Activated CD8-positive, alpha-beta memory T cell treated with anti-CD3 and anti-CD28 coated beads, Interleukin-2, amount 50 U/mL, for 1 hour (primary cell): ENCODE measurements at regions not wholly inside any gene's neighbourhood (a gene's known extent, or its start where the extent isn't known, plus 50 kb on each side); places are given as distances from the start of the nearest gene placed in this dataset.

ENCODE experiments used
- DNase-seq: peaks from one replicate; pipeline ENCODE4 v3.0.0-alpha.2; 2020; ENCODE audit errors: extremely low read depth

DNA sequence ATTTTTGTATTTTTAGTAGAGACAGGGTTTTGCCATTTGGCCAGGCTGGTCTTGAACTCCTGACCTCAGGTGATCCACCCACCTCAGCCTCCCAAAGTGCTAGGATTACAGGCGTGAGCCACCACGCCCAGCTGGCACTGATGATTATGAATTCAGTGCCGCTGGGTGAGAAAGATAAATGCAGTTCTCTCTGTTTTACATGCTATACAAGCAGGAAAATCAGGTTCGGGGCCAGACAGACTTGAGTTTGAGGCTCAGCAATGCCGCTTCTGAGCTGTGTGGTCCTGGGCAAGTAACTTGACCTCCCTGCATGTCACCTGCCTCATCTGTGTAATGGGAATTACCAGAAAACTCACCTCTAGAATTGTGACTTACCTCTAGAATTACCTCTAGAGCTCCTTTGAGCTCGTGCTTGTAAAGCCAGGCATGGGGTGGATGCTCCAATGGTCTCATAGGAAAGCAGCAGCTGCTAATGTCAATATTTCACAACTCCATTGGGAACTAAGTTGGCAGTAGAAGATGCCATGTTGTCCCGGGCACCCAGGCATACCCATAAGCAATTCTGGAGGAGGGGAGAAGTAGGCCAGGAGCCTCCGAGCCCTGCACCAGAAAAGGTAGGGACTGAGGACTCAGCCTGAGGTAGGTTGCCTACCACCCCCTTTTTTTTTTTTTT, 119.8 kb upstream of the SLC25A33 start:
- no peak for DNase-seq

DNA sequence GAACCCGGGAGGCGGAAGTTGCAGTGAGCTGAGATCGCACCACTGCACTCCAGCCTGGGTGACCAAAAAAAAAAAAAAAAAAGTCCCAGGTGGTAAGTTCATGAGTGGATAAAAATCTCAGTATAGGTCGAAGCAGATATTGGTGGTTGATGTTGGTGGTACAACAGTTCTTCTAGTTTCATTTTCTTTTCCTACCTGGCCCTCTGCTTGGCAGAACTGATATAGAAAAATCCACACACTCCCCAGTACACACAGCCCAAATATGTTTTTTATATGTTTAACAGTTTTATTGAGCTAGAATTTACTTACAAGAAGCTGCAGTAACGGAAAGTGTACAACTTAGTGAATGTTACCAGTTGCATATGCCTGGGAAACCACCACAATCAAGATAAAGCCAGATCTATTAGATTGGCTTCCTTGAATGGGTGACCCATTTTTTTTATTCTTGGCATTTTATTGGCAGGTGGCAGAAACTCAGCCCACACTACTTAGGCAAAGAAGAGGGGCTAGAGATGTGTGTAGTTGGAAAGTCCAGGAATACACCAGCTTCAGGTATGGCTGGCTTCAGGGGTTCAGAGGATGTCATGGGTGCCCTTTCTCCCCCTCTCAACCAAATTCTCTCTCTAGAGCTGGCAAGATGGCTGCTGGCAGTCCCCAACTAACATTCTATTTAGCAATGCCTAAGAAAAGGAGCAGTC, 118.3 kb upstream of the SLC25A33 start:
- DNase-seq = no peak

DNA sequence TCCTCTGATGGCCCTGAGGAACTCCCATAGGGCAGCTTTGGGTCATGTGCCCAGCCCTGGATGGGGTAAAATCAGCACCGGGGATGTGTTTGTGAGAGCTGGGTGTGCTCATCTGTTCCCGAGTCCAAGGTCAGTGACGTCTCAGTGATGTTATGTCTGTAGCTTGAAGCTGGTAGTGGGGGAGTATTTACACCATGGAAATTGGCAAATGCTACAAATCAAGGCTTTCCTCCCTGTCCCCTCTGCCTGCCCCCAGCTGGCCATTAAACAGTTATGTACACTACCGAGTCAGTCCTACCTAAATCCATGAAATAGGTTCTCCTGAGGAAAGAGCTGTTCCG, 117.8 kb upstream of the SLC25A33 start:
- DNase-seq = no peak

DNA sequence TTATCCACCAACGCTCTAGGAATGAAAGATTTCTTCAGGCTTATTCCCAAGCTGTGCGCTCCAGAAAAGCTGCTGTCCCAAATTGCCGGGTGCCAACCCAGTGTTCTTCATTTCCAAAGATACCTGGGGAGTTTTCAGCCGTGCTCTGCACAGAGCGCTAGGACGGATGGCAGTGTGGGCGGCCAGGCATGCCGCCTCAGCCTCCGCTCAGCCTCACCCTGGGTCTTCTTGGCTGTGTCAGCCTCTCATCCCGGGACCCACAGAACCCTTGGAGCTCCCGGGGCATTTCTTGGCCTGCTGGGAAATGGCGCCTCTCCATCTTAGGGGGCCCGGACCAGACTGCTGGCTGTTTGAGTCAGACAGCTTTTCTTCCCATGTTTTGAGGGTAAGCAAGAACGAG, 116.9 kb upstream of the SLC25A33 start:
- no peak for DNase-seq

DNA sequence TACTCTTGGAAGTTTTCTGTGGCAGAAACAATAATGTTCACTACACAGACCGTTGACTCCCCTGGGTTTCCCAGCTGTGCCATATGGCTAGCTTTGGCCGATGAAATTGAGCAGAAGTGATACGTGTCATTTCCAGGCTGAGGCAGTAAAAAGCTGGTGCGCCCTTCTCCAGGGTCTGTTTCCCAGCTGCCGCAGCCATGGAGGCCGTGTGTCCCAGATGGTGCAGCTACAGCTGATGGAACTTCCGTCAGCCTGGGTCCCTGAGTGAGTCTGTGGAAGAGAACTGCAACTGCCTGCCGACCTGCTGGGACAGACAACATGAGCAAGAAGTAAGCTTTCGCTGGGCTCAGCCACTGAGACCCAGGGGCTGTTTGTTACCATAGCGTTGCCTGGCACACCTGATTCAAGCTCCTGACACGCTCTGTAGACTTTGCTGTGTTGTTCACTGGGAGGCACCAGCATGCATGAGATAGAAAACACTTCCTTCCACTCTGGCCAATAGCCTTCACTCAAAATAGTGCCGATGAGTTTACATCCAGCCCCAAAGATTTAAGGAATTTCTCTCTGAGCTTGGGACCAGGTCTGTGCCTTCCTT, 116.3 kb upstream of the SLC25A33 start:
- DNase-seq = no peak

DNA sequence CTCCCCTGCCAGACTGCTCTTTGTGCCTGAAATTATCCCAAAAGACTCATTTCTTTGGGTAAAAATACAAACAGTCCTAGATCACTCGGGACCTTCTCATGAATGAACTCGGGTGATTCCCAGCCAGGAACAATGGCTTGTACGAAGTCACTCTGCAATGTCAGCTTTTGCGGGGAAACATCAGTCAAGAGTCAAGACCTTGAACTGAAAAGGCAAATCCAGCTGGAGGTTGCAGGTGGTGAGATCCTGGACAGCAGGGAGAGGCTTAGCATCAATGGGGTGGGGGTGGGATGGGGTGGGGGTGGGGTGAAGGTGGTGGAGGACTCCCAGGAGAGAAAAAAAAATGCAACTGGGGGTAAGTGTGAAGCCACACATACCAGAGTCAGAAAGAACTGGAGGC, 115.0 kb upstream of the SLC25A33 start:
- no peak for DNase-seq

DNA sequence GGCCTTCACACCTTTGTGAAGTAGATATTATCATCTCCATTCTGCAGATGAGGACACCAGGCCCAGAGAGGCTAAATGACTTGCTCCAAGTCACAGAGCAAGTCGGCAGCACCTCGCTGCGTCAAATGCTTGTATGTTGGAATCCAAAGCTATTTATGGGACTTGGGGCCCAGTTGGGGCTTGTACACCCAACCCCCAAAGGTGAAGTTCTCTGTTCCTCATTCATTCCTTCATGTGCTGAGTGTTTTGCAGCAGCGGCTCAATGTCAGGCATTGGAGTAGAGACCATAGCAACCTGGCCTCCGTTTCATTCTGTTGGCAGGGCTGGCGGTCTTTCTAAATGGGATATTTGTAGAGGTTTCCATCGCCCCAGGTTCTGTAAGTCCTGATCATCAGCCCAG, 113.4 kb upstream of the SLC25A33 start:
- no peak for DNase-seq

DNA sequence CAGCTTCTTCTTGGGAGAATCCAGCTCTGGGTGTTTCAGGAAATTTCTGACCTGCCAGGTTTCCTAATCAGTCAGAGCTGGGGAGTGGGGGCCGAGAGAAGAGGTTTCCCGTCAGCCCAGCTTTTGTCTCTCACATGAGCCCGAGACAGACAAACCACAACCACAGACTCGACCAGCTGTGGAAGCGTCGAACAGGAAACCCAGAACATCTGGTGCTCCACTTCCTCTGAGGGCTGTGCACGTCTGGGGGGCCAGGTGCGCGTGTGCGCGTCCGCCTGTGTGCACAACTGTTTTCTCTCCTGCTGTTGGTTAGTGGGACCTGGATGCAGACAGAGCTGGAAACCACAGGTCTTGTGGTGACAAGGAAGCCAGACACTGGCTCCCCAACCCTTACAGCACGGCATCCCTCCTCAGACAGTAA, 113.0 kb upstream of the SLC25A33 start:
- peak; percentile 68 for DNase-seq

DNA sequence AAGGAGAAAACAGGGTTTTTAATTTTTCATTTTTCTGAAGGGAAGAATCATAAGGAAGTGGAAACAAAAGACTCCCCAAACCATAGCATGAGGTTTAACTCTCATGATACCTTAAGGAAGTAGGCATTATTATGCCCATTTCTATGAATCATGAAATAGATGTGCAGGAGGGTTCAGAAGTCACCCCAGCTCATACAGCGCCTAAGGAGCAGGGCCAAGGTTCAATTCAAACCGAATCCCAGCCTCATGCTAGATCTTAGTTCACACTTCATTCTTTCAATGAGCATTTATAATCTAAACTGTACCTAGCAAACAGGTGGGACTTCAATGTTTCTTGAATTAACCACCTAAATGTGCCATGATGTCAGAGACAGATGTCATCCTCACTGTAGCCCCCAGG, 111.9 kb upstream of the SLC25A33 start:
- DNase-seq = no peak

DNA sequence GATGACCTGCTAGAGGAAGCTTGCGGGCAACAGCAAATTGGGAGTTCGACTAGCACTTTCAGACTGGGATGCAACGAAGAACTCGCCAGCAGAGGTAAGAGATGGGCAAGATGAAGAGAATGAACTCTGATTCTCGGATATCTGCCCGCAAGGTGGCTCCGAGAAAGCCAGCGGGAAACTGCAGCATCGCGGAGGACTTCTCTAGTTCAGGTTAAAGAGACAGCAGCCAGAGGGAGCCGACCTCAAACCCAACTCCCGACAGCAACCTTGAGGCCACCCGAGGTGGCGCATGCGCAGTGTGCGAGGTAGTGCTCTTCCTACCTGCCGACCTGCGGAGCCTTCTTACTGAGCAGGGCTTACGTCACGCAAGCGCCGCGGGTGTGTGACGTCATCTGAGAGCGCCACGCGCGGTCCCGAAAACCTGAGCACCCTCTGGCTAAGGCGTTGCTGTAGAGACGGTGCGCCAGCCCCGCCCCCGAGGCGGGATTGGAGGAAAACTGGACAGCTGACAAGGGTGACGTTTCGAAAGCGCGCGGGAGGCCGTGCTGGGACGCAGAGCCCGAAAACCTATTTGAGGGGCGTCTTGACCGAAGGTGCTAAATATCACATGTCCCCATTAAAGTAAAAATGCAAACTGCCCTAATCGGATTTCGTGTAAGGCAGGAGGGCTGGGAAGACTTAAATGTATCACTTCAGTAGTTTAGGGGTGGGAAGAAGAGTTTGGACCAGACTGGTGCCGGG, 110.5 kb upstream of the SLC25A33 start:
- DNase-seq = peak; percentile 94

DNA sequence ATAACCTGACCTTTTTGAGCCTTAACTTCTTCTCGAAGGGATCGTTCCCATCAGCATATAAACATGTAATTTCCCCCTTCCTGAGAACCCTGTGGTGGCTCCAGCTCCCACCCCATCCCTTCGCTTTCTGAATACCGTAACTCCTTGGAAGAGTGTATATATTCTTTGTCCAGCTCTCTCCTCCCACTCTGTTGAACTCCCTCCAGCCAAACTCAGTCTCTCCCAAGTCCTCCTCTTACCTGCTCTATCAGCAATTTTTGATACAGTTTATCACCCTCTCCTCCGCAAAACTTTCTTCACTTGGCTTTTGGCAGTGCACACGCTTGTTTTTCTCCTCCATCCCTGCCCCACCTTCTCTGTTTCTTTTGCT, 109.9 kb upstream of the SLC25A33 start:
- no peak for DNase-seq

DNA sequence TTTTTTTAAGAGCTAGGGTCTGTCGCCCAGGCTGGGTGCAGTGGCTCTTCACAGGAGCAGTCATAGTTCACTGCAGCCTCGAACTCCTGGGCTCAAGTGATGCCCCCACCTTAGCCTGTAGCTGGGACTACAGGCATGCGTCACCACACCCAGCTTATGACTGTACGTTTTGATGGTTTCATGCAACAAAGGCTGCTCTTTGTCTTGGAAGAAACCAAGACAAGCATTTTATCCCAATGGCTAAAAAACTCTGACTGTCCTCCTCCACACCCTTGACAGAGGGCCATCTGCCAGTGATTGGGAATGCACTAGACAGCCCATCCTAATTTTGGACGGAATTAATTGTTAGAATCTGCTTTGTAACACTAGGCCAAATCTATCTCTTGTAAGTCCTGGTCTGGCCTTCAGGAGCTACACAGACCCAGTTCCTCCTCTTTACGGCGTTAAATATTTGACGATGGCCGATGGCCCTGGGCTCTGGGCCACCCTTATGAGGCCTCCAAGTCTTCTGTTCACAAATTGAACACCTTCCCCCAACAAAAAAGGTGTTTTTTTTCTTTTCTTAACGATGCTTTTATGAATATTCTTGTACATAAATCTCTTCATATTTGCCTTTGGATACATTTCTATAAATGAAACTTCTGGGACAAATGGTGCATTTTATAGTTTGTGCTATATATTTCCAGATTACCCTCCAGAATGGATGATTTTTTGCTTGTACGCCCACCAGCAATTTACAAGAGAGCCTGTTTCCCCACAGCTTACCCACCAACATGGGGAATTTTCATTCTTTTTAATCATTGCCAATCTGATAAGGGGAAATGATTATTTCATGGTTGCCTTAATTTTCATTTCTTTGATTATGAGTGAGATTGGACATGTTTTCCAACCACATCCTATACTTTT, 104.8 kb upstream of the SLC25A33 start:
- DNase-seq = no peak

DNA sequence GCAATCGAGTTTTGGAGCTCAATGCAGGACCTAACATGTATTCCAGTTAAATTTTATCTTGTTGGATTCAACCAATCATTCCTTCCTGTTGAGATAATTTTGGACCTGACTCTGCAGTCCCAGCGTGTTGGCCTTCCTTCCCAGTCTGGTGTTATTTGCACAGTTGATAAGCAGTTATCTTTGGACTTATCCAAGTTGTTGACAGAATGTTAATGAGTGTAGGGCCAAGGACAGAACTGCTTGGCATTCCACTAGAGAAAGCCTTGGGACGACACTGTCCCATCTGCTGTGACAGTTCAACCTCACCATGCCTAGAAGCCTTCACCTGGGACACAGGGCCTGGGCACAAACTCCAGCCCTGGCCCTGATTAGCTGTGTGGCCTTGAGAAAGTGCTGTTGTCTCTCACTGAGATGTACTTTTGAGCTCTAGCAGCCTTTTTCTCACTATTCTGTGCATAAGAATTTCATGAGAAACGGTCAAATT, 104.1 kb upstream of the SLC25A33 start:
- no peak for DNase-seq

DNA sequence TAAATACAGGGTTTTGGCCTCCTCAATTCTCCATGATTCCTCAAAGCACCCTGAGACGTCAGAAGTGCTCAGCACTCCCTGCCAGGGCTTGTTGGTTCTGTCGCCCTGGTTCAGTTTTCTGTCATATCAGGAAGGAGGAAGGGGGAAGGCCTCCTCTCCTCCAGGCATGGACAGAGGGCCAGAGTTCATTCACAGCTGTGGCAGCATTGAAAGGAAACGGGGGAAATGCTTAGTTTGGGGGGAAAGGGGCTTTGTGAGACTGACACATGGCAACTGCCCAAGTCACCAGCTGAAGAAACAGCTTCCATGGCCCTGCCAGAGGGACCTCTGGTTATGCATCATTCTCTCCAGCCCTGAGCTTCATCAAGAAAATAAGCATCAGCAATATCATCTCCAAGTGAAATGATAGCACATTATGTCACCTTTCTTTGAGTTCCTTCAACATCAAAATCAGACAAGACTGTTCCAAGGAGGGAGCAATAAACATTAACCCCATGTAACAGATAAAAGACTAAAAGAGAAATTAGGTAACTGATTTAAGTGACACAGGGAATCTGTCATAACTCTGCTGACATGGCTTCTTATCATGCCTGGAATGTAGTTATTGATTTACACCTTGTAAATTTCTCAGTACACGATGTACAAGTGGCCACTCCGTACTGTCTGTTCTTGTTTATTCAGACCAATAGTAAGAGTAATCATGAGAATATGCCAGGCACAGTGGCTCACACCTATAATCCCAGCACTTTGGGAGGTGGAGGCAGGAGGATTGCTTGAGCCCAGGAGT, 103.2 kb upstream of the SLC25A33 start:
- DNase-seq = no peak

DNA sequence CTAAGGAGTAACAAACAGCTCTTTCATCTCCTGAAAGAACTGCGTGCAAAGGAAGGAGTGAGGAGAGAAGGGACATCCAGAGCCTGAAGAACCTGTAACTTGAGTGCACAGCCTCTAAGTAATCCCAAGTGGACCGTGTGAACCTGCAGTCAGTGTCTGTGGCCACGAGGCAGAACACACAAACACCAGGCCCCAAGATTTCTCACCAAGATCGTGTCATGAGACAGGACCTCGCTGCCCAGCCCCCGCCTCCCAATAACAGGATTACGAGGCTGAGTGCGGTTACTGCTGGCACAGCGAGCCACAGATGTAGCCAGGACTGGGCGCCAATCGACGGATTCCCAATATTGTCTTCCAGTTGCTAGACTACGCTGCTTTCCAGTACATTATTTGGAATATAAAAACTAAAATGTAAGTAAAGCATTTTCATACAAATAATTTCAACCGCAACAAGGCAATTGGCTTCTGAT, 101.3 kb upstream of the SLC25A33 start:
- no peak for DNase-seq

DNA sequence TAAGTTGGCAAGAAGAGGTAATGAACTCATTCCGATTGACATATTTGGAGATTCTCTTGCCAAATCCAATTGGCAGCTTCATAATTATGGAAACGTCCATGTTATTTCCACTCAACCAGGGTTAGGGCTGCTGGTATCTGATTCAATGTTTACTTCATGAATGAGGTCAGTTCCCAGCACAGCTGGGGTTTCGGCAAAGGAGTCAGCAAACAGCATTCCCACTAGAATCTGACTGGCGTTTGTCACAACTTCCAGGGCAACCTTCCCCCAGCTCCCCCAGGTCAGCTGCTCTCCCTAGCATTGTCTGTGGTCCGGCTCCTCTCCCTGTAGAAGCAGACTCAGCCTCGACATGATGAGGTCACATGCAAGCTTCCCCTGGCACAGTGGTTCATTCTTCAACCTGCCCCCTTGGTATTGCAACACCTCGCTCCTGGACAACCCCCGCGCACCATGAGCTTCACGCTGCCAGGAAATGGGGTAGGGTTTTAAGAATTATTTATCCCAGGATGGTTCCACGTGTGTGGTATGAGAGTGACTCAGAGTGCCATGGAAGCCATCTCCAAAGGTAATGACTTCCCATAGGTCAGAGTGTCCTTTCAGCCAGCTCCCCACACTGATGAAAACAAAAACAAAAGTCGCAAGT, 100.7 kb upstream of the SLC25A33 start:
- DNase-seq = no peak

DNA sequence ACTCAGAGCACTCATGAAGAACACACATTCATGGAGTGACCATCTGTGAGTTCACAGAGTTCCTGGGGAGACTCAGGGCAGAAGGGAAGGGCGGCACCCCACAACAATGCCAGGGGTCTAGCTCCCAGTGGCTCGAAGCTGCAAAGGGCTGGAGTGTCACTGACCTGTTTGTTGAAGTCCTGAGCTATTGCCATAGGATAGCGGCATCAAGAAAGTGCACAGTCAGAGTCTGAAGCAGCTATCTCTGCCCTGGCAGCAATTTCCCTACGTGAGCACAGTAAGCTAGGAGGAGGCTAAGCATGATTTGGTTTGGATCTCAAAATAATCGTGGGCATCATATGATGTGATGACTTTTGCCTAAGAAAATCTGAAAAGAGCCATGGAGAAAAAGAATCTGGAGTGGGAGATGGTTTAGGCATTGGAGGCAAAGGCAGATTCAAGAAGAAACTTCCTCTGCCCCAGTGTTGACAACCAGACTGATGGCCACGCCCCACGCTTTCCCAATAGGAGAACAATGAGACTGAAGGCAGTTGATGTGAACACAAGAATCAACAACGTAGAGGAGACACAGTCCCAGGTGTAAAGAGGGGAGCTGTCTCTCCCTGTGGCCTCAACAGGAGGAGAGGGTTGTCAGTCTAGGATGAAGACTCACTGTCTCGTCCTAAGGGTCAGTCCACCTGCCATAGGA, 100.0 kb upstream of the SLC25A33 start:
- no peak for DNase-seq

DNA sequence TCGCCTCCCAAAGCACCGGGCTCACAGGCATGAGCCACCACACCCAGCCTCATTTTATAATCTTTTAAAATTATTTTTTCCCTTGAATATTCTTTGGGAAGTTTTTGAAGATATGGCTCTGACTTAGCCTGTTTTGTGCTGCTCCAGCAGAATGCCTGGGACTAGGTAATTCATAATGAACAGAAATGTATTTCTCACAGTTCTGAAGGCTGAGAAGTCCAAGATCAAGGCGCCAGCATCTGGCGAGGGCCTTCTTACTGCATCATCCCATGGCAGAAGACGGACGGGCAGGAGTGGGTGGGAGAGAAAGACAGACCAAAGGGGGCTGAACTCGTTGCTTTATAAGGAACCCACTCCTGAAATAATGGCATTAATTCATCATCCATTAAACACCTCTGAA, 99.0 kb upstream of the SLC25A33 start:
- no peak for DNase-seq

DNA sequence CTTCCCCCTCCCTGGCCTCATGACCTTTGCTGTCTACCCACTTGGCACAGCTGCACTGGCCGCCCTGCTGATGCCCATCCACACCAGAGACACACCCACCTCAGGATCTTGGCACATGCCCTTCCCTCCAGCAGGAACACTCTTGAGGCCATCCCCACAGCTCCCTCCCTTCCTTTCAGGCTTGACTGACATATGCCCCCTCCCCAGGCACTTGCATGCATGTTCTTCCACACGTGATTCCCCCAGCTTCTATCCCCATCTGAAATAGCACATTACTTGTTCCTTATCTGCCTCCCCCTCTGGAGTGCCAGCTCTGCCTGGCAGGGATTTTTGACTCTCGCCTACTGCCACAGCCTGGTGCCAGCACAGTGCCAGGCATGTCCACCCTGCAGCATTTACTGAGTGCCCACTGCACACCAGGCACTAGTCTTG, 98.5 kb upstream of the SLC25A33 start:
- DNase-seq = no peak
